SK-N-SH treated with all-trans-retinoic acid at 6 μM for 48 hours (cell line): ENCODE measurements at regions not wholly inside any gene's neighbourhood (a gene's known extent, or its start where the extent isn't known, plus 50 kb on each side); places are given as distances from the start of the nearest gene placed in this dataset.

Experiments
- CREB5 ChIP-seq: fragments of 250-450 bp; sonication (Bioruptor Pico); IDR thresholded peaks from 2 replicates; pipeline ENCODE4 v1.5.1; 2020; ENCODE audit warnings: low read depth, mild to moderate bottlenecking, moderate library complexity
- ESRRG ChIP-seq: fragments of 250-450 bp; sonication (Bioruptor Pico); IDR thresholded peaks from 2 replicates; pipeline ENCODE4 v1.6.1; 2021; ENCODE audit warnings: mild to moderate bottlenecking
- GLIS3 ChIP-seq: fragments of 250-450 bp; sonication (Bioruptor Pico); IDR thresholded peaks from 2 replicates; pipeline ENCODE4 v1.5.0; 2020; ENCODE audit warnings: mild to moderate bottlenecking, moderate library complexity
- PATZ1 ChIP-seq: fragments of 250-450 bp; sonication (Bioruptor Pico); IDR thresholded peaks from 2 replicates; pipeline ENCODE4 v1.8.0; 2020; ENCODE audit warnings: mild to moderate bottlenecking, moderate library complexity, borderline replicate concordance
- POU6F1 ChIP-seq: fragments of 250-450 bp; sonication (Bioruptor Pico); IDR thresholded peaks from 2 replicates; pipeline ENCODE4 v1.8.0; 2021; ENCODE audit warnings: low read depth, mild to moderate bottlenecking, moderate library complexity, borderline replicate concordance
- RARB ChIP-seq: fragments of 250-450 bp; sonication (Bioruptor Pico); IDR thresholded peaks from 2 replicates; pipeline ENCODE4 v1.8.0; 2021; ENCODE audit warnings: mild to moderate bottlenecking, moderate library complexity
- SNAI2 ChIP-seq: fragments of 250-450 bp; sonication (Bioruptor Pico); IDR thresholded peaks from 2 replicates; pipeline ENCODE4 v1.5.0; 2020; ENCODE audit warnings: mild to moderate bottlenecking, moderate library complexity
- TCF4 ChIP-seq: fragments of 250-450 bp; sonication (Bioruptor Pico); IDR thresholded peaks from 2 replicates; pipeline ENCODE4 v1.8.0; 2021; ENCODE audit warnings: mild to moderate bottlenecking, moderate library complexity, borderline replicate concordance
- TOX ChIP-seq: fragments of 250-450 bp; sonication (Bioruptor Pico); IDR thresholded peaks from 2 replicates; pipeline ENCODE4 v1.8.0; 2021; ENCODE audit warnings: mild to moderate bottlenecking, moderate library complexity, borderline replicate concordance
- ZFP3 ChIP-seq: fragments of 250-450 bp; sonication (Bioruptor Pico); IDR thresholded peaks from 2 replicates; pipeline ENCODE4 v1.5.0; 2020; ENCODE audit warnings: mild to moderate bottlenecking, moderate library complexity
- ZFP30 ChIP-seq: fragments of 450-650 bp; formaldehyde crosslinking; IDR thresholded peaks from 2 replicates; pipeline ENCODE4 v1.5.0; 2022; ENCODE audit warnings: mild to moderate bottlenecking, moderate library complexity
- ZNF565 ChIP-seq: fragments of 450-650 bp; formaldehyde crosslinking; conservative IDR thresholded peaks from 2 replicates; pipeline ENCODE4 v1.5.0; 2020; ENCODE audit warnings: low read depth, mild to moderate bottlenecking, moderate library complexity
- ZNF8 ChIP-seq: fragments of 450-650 bp; formaldehyde crosslinking; IDR thresholded peaks from 2 replicates; pipeline ENCODE4 v1.5.0; 2020; ENCODE audit warnings: mild to moderate bottlenecking, moderate library complexity

- no peak for TF ChIP-seq SNAI2 (CRISPR knock-in tag)
- TF ChIP-seq RARB (CRISPR knock-in tag) = no peak
- no peak for TF ChIP-seq ZFP3 (CRISPR knock-in tag)
- no peak for TF ChIP-seq PATZ1 (CRISPR knock-in tag)
- TF ChIP-seq ZNF565 = no peak
- no peak for TF ChIP-seq TOX (CRISPR knock-in tag)
- no peak for TF ChIP-seq ZNF8 (CRISPR knock-in tag)
- TF ChIP-seq ZFP30 (CRISPR knock-in tag) = no peak
- no peak for TF ChIP-seq TCF4 (CRISPR knock-in tag)
- TF ChIP-seq POU6F1 (CRISPR knock-in tag) = no peak
- no peak for TF ChIP-seq CREB5
- no peak for TF ChIP-seq ESRRG
- no peak for TF ChIP-seq GLIS3 (CRISPR knock-in tag)
These were observed 101.3 kb upstream of the CACNA2D3 start for GRCh38 chr3:54021071-54021470.
